NT2/D1 (cell line): ENCODE measurements at regions not wholly inside any gene's neighbourhood (a gene's known extent, or its start where the extent isn't known, plus 50 kb on each side); places are given as distances from the start of the nearest gene placed in this dataset.

ENCODE experiments used
- YY1 ChIP-seq: IDR thresholded peaks from 2 replicates; pipeline ENCODE4 v1.6.1; 2011; ENCODE audit not compliant: insufficient read length, insufficient read depth
- ZNF274 ChIP-seq: IDR thresholded peaks from 2 replicates; pipeline ENCODE4 v1.6.1; 2011; ENCODE audit warnings: mild to moderate bottlenecking, low read depth, low read length

GRCh38 chr3:34808287-34808686 lies 831.0 kb upstream of the ARPP21 start:
- no peak for TF ChIP-seq ZNF274
- TF ChIP-seq YY1 = no peak
